Endothelial cell of umbilical vein (primary cell): ENCODE measurements at regions not wholly inside any gene's neighbourhood (a gene's known extent, or its start where the extent isn't known, plus 50 kb on each side); places are given as distances from the start of the nearest gene placed in this dataset.

Source experiments
- EZH2 ChIP-seq: IDR thresholded peaks from 2 replicates; pipeline ENCODE4 v1.6.1; 2012; ENCODE audit warnings: borderline replicate concordance, low read depth, mild to moderate bottlenecking, moderate library complexity, low read length, inconsistent platforms; ENCODE audit not compliant: severe bottlenecking
- POLR2A ChIP-seq: IDR thresholded peaks from 2 replicates; pipeline ENCODE4 v1.6.1; 2012; ENCODE audit warnings: low read depth, mild to moderate bottlenecking, control low read depth, low read length
- POLR2AphosphoS5 ChIP-seq: IDR thresholded peaks from 2 replicates; pipeline ENCODE4 v1.6.1; 2012; ENCODE audit warnings: low read depth, mild to moderate bottlenecking, control low read depth, low read length, moderate library complexity; ENCODE audit not compliant: insufficient read depth
- TF ChIP-seq, protein P1 (sequence below), 2 donors: IDR thresholded peaks; 1 replicate in 1 of 2; 2 replicates in 1 of 2; pipeline ENCODE4 v1.5.1; 2011; ENCODE audit warnings: low read length in 2 of 2, mild to moderate bottlenecking in 2 of 2, moderate library complexity in 2 of 2, control low read depth in 1 of 2, inconsistent platforms in 1 of 2, low read depth in 1 of 2; ENCODE audit not compliant: insufficient read depth in 1 of 2; ENCODE audit errors: extremely low read depth in 1 of 2

GRCh38 chr1:190949939-190950338 is 472.3 kb upstream of the BRINP3 start:
- TF ChIP-seq, protein P1, sequence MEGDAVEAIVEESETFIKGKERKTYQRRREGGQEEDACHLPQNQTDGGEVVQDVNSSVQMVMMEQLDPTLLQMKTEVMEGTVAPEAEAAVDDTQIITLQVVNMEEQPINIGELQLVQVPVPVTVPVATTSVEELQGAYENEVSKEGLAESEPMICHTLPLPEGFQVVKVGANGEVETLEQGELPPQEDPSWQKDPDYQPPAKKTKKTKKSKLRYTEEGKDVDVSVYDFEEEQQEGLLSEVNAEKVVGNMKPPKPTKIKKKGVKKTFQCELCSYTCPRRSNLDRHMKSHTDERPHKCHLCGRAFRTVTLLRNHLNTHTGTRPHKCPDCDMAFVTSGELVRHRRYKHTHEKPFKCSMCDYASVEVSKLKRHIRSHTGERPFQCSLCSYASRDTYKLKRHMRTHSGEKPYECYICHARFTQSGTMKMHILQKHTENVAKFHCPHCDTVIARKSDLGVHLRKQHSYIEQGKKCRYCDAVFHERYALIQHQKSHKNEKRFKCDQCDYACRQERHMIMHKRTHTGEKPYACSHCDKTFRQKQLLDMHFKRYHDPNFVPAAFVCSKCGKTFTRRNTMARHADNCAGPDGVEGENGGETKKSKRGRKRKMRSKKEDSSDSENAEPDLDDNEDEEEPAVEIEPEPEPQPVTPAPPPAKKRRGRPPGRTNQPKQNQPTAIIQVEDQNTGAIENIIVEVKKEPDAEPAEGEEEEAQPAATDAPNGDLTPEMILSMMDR (IDR thresholded peaks at IDR 0.05; ENCODE audit: extremely low read depth in 1 of 2, insufficient read depth in 1 of 2, low read depth in 1 of 2, low read length in 2 of 2) = no peak
- no peak for TF ChIP-seq EZH2
- TF ChIP-seq POLR2AphosphoS5 = no peak
- no peak for TF ChIP-seq POLR2A
